ENCODE measurements at regions not wholly inside any gene's neighbourhood (a gene's known extent, or its start where the extent isn't known, plus 50 kb on each side); places are given as distances from the start of the nearest gene placed in this dataset.

GRCh38 chr1:67983867-67984266 lies 66.6 kb downstream of the DIRAS3 start:
- no TSS peak for BruUV-seq (replicated peaks)
- Histone ChIP-seq H3K4me2 (ENCODE audit: control insufficient read depth, insufficient read depth) (no peak overlapping the region), H3K79me2 (ENCODE audit: control insufficient read depth, insufficient read depth, low read length) (no peaks in the 10 kb centered on the region), H4K20me1 (ENCODE audit: control insufficient read depth, insufficient read depth) (no peaks in the 10 kb centered on the region), H3K9me3 (replicated peaks; ENCODE audit: control insufficient read depth, insufficient read depth, low read length) (no peaks in the 10 kb centered on the region), H3K9ac (ENCODE audit: control insufficient read depth, insufficient read depth, low read length) (no peak overlapping the region), H3K4me3 (no peak overlapping the region), H3K27ac (ENCODE audit: control insufficient read depth, insufficient read depth) (no peak overlapping the region), H3K36me3 (ENCODE audit: control insufficient read depth in 2 of 2, insufficient read depth in 2 of 2, low read length in 1 of 2) (no peaks in the 10 kb centered on the region), H3K27me3 (replicated peaks in 1 of 2; ENCODE audit: control insufficient read depth in 2 of 2, insufficient read depth in 2 of 2, low read length in 1 of 2) (no peaks in the 10 kb centered on the region; a peak in 1 of 4 replicates), H2AFZ (ENCODE audit: control insufficient read depth, low read depth, low read length) (no peak overlapping the region), H3K4me1 (ENCODE audit: control insufficient read depth, insufficient read depth, low read length) (no peaks in the 10 kb centered on the region)
- ChIA-PET POLR2A (no interaction called here), CTCF (interaction anchor here (0.8 kb wide), 1 partner anchor 30 kb away, joined by 4 read pairs; no protein-coding TSS in a partner anchor), SMC1A (ENCODE audit: uncharacterized antibody, unreplicated experiment) (no interaction called here), RAD21 (ENCODE audit: unreplicated experiment) (no interaction called here)
- DNase-seq (ENCODE audit: low read depth, low spot score) (no peak), ATAC-seq (no peak), FAIRE-seq (no peak)
- intact Hi-C loops (cut with micrococcal nuclease; ENCODE audit: unreplicated experiment) = no loop called here
- 0% methylated on average over 1 of the region's 1 CpG for WGBS (ENCODE audit: insufficient coverage, insufficient replicate concordance, low lambda C conversion rate, missing lambda C conversion rate)
- in situ Hi-C loops (cut with MboI) = no loop called here
- TF ChIP-seq NR2C2 (IDR thresholded peaks at IDR 0.05; ENCODE audit: borderline replicate concordance, control insufficient read depth, insufficient read length, low read depth) (no peak), ATF2 (IDR thresholded peaks at IDR 0.05; ENCODE audit: low read length) (no peak), USF2 (IDR thresholded peaks at IDR 0.05; ENCODE audit: borderline replicate concordance, low read depth, low read length) (no peak), CEBPZ (IDR thresholded peaks at IDR 0.05; ENCODE audit: low read depth, low read length) (no peak), SP1 (IDR thresholded peaks at IDR 0.05; ENCODE audit: low read depth, low read length) (no peak), CBX3 (IDR thresholded peaks at IDR 0.05; ENCODE audit: borderline replicate concordance, low read depth) (no peak), ZNF687 (IDR thresholded peaks at IDR 0.05) (no peak), FOXK2 (IDR thresholded peaks at IDR 0.05) (no peak), CREB1 (IDR thresholded peaks at IDR 0.05; ENCODE audit: low read depth) (no peak), CHD1 (IDR thresholded peaks at IDR 0.05; ENCODE audit: low read depth, low read length) (no peak), CHD2 (IDR thresholded peaks at IDR 0.05; ENCODE audit: borderline replicate concordance, low read depth, low read length) (no peak), BCLAF1 (IDR thresholded peaks at IDR 0.05) (no peak), POLR2AphosphoS2 (IDR thresholded peaks at IDR 0.05; ENCODE audit: low read depth, low read length) (no peak)
